ENCODE measurements at regions not wholly inside any gene's neighbourhood (a gene's known extent, or its start where the extent isn't known, plus 50 kb on each side); places are given as distances from the start of the nearest gene placed in this dataset.
"Not testable (repeated sequence)": the region's sequence is repeated elsewhere in the genome, so short reads cannot be mapped to it uniquely, and the experiment has no call there.

DNA sequence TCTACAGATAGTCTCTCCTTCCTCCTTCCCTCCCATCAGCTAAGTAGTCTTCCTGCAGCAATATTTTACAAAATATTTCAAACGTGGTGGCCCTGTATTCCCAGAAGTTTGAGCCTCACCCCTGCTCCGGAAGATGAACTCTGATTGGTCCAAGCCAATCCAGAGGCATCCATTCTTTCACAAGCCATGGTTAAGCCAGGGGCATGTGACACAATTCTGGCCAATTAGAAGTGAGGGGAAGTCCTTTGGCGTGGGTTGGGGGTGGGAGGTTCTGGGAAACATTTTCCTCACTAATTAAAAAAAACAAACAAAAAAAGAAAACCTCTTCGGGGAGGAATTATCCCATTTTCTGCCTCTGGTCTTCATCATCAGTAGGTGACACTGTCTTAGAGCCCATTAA, 69.4 kb upstream of the GSC start:
- Histone ChIP-seq H3K36me3 (ENCODE audit: insufficient read depth, low read depth, low read length) (no peaks in the 10 kb centered on the region), H3K27ac (ENCODE audit: low read length) (no peak overlapping the region), H3K27me3 (ENCODE audit: insufficient read depth, low read length) (no peaks in the 10 kb centered on the region), H3K4me1 (ENCODE audit: insufficient read depth, low read length) (no peaks in the 10 kb centered on the region), H3K9me3 (ENCODE audit: insufficient read depth, low read depth, low read length) (no peaks in the 10 kb centered on the region), H3K9ac (ENCODE audit: low read depth, low read length) (no peak overlapping the region), H3K4me3 (ENCODE audit: low read length) (no peak overlapping the region)

DNA sequence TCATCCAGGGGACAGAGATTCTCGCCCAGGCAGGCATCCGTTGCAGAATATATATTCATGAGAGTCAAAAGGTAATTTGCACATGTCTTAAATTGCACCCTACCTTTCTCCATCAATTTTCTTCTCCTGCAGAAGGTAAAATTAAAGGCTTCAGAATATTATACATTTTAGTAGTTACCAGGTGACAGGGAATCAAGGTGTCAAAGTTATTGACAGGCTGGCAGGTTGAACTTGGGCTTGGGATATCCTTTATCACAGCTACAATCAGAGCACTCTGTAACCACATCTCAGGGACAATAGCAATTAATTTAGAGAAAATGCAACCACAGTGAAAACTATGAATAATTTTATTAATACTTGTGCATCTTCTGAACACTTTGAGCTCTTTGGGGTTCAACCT, 66.9 kb upstream of the GSC start:
- Histone ChIP-seq H3K4me3 (ENCODE audit: low read length) (no peak overlapping the region), H3K9ac (ENCODE audit: low read depth, low read length) (no peak overlapping the region), H3K27me3 (ENCODE audit: insufficient read depth, low read length) (no peaks in the 10 kb centered on the region), H3K9me3 (ENCODE audit: insufficient read depth, low read depth, low read length) (no peaks in the 10 kb centered on the region), H3K4me1 (ENCODE audit: insufficient read depth, low read length) (no peaks in the 10 kb centered on the region; the same call in 1 of the 2 replicates), H3K27ac (ENCODE audit: low read length) (no peak overlapping the region), H3K36me3 (ENCODE audit: insufficient read depth, low read depth, low read length) (no peaks in the 10 kb centered on the region)

GRCh38 chr14:94833633-94834032, 63.7 kb upstream of the GSC start:
- Histone ChIP-seq H3K4me1 (ENCODE audit: insufficient read depth, low read length) (no peaks in the 10 kb centered on the region; the same call in 1 of the 2 replicates), H3K36me3 (ENCODE audit: insufficient read depth, low read depth, low read length) (no peaks in the 10 kb centered on the region), H3K27me3 (ENCODE audit: insufficient read depth, low read length) (no peaks in the 10 kb centered on the region), H3K9ac (ENCODE audit: low read depth, low read length) (no peak overlapping the region), H3K4me3 (ENCODE audit: low read length) (no peak overlapping the region), H3K9me3 (ENCODE audit: insufficient read depth, low read depth, low read length) (no peaks in the 10 kb centered on the region), H3K27ac (ENCODE audit: low read length) (no peak overlapping the region)

DNA sequence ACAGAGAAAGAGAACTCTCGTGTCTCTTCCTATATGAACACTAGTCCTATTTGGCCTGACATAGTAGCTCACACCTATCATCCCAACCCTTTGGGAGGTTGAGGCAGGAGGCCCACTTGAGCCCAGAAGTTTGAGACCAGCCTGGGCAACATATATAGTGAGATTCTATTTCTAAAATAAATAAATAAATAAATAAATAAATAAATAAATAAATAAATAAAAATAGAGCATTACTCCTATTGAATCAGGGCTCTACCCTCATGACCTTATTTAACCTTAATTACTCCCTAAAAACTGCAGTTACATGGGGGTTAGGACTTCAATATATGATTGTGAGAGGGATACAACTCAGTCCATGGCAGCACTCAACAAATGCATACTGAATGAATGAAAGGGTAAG, 61.2 kb upstream of the GSC start:
- no peaks in the 10 kb centered on the region; the same call in 1 of the 2 replicates for H3K4me1 ChIP-seq (ENCODE audit: insufficient read depth, low read length)
- H3K9ac ChIP-seq (ENCODE audit: low read depth, low read length) = no peak overlapping the region
- no peaks in the 10 kb centered on the region for H3K36me3 ChIP-seq (ENCODE audit: insufficient read depth, low read depth, low read length)
- no peaks in the 10 kb centered on the region for H3K27me3 ChIP-seq (ENCODE audit: insufficient read depth, low read length)
- no peaks in the 10 kb centered on the region for H3K9me3 ChIP-seq (ENCODE audit: insufficient read depth, low read depth, low read length)
- H3K4me3 ChIP-seq (ENCODE audit: low read length) = no peak overlapping the region
- no peak overlapping the region for H3K27ac ChIP-seq (ENCODE audit: low read length)

- Histone ChIP-seq H3K4me3 (ENCODE audit: low read length) (no peak overlapping the region), H3K27ac (ENCODE audit: low read length) (no peak overlapping the region), H3K36me3 (ENCODE audit: insufficient read depth, low read depth, low read length) (no peaks in the 10 kb centered on the region), H3K9ac (ENCODE audit: low read depth, low read length) (no peak overlapping the region), H3K9me3 (ENCODE audit: insufficient read depth, low read depth, low read length) (no peaks in the 10 kb centered on the region), H3K4me1 (ENCODE audit: insufficient read depth, low read length) (no peaks in the 10 kb centered on the region), H3K27me3 (ENCODE audit: insufficient read depth, low read length) (no peaks in the 10 kb centered on the region)
These were observed 58.0 kb upstream of the GSC start for GRCh38 chr14:94827711-94828447.

DNA sequence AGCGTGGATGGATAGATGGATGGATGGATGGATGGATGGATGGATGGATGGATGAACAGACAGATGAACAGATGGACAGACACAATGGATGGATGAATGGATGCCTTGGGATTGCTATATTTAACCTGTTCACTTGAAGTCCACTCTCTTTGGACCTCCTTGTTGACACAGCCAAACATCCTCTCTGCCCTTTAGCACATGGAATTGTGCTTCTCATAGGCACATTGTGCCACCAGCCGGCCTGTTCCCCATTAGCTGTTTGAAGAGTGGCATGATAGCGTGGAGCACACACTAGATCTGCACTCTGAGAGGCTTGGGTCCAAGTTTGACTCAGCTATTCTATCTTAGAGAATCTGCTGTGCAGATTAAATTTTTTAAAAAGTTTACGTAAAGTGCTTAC, 56.9 kb upstream of the GSC start:
- no peaks in the 10 kb centered on the region for H3K36me3 ChIP-seq (ENCODE audit: insufficient read depth, low read depth, low read length)
- no peak overlapping the region for H3K9ac ChIP-seq (ENCODE audit: low read depth, low read length)
- no peaks in the 10 kb centered on the region for H3K4me1 ChIP-seq (ENCODE audit: insufficient read depth, low read length)
- no peak overlapping the region for H3K27ac ChIP-seq (ENCODE audit: low read length)
- no peaks in the 10 kb centered on the region for H3K27me3 ChIP-seq (ENCODE audit: insufficient read depth, low read length)
- no peak overlapping the region for H3K4me3 ChIP-seq (ENCODE audit: low read length)
- no peaks in the 10 kb centered on the region for H3K9me3 ChIP-seq (ENCODE audit: insufficient read depth, low read depth, low read length)

- Histone ChIP-seq H3K27ac (ENCODE audit: low read length) (no peak overlapping the region), H3K9ac (ENCODE audit: low read depth, low read length) (no peak overlapping the region), H3K27me3 (ENCODE audit: insufficient read depth, low read length) (no peaks in the 10 kb centered on the region), H3K4me1 (ENCODE audit: insufficient read depth, low read length) (no peaks in the 10 kb centered on the region), H3K4me3 (ENCODE audit: low read length) (no peak overlapping the region), H3K9me3 (ENCODE audit: insufficient read depth, low read depth, low read length) (no peaks in the 10 kb centered on the region), H3K36me3 (ENCODE audit: insufficient read depth, low read depth, low read length) (no peaks in the 10 kb centered on the region)
These were observed 53.8 kb upstream of the GSC start for GRCh38 chr14:94823556-94824341.

GRCh38 chr14:94821705-94822104, 51.8 kb upstream of the GSC start:
- H3K27me3 ChIP-seq (ENCODE audit: insufficient read depth, low read length) = no peaks in the 10 kb centered on the region
- no peaks in the 10 kb centered on the region for H3K9me3 ChIP-seq (ENCODE audit: insufficient read depth, low read depth, low read length)
- no peaks in the 10 kb centered on the region for H3K36me3 ChIP-seq (ENCODE audit: insufficient read depth, low read depth, low read length)
- H3K4me3 ChIP-seq (ENCODE audit: low read length) = no peak overlapping the region
- no peak overlapping the region for H3K27ac ChIP-seq (ENCODE audit: low read length)
- no peak overlapping the region for H3K9ac ChIP-seq (ENCODE audit: low read depth, low read length)
- H3K4me1 ChIP-seq (ENCODE audit: insufficient read depth, low read length) = no peaks in the 10 kb centered on the region

GRCh38 chr14:94820932-94821331, 51.0 kb upstream of the GSC start:
- not testable (repeated sequence) for H3K9ac ChIP-seq (ENCODE audit: low read depth, low read length); H3K9me3 ChIP-seq (ENCODE audit: insufficient read depth, low read depth, low read length)

More at GRCh38 chr14:94820932-94821331, 51.0 kb upstream of the GSC start:
- H3K27me3 ChIP-seq (ENCODE audit: insufficient read depth, low read length); H3K4me3 ChIP-seq (ENCODE audit: low read length); H3K27ac ChIP-seq (ENCODE audit: low read length); H3K36me3 ChIP-seq (ENCODE audit: insufficient read depth, low read depth, low read length); H3K4me1 ChIP-seq (ENCODE audit: insufficient read depth, low read length): not testable (repeated sequence)

Data from iPS-20b (cell line).